ENCODE measurements at regions not wholly inside any gene's neighbourhood (a gene's known extent, or its start where the extent isn't known, plus 50 kb on each side); places are given as distances from the start of the nearest gene placed in this dataset.
"Not testable (repeated sequence)": the region's sequence is repeated elsewhere in the genome, so short reads cannot be mapped to it uniquely, and the experiment has no call there.

- Histone ChIP-seq H4K20me1 (ENCODE audit: insufficient read depth, low read depth, low read length) (no peaks in the 10 kb centered on the region), H3K9me2 (replicated peaks; ENCODE audit: insufficient read depth, low read length) (no peaks in the 10 kb centered on the region)
- no peak for DNase-seq
These were observed 589.8 kb upstream of the CYLC2 start for GRCh38 chr9:102405218-102405867.

DNA sequence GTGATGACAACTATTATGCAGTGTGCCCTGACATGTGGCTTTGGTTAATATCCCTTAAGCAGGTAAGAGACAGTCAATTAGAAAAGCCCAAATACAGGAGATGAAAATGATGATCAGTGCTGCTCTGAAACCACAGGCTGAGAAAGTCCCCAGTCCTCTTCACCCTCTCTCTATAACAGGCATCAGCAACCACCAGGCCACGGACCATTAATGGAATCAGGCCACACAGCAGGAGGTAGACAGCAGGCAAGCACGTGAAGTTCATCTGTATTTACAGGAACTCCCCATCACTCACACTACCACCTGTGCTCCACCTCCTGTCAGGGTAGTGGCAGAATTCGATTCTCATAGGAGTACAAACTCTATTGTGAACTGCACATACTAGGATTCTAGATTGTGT is 591.6 kb upstream of the CYLC2 start:
- H4K20me1 ChIP-seq (ENCODE audit: insufficient read depth, low read depth, low read length) = no peaks in the 10 kb centered on the region
- no peak overlapping the region for H3K4me3 ChIP-seq (ENCODE audit: low read length)
- H2AFZ ChIP-seq (ENCODE audit: low read length) = no peak overlapping the region
- H3K79me2 ChIP-seq (ENCODE audit: low read length) = no peaks in the 10 kb centered on the region
- H3K9ac ChIP-seq (ENCODE audit: low read length) = no peak overlapping the region
- H3K9me2 ChIP-seq (replicated peaks; ENCODE audit: insufficient read depth, low read length) = no peaks in the 10 kb centered on the region
- H3K9me3 ChIP-seq (ENCODE audit: low read length) = peaks cover 11% of the 10 kb centered on the region
- H3K4me1 ChIP-seq (ENCODE audit: low read length) = no peaks in the 10 kb centered on the region
- no peaks in the 10 kb centered on the region for H3K27me3 ChIP-seq (ENCODE audit: low read length)
- no peak overlapping the region for H3K4me2 ChIP-seq (ENCODE audit: low read depth, low read length, poor library complexity, severe bottlenecking)
- no peak for DNase-seq
- H3K36me3 ChIP-seq (ENCODE audit: insufficient read depth, low read length) = no peaks in the 10 kb centered on the region
- no peak overlapping the region for H3K27ac ChIP-seq (ENCODE audit: low read length)

More at GRCh38 chr9:102405218-102405867, 589.8 kb upstream of the CYLC2 start:
- Histone ChIP-seq H3K27me3 (ENCODE audit: low read length) (no peaks in the 10 kb centered on the region), H3K9ac (ENCODE audit: low read length) (no peak overlapping the region), H3K36me3 (ENCODE audit: insufficient read depth, low read length) (no peaks in the 10 kb centered on the region), H3K4me2 (ENCODE audit: low read depth, low read length, poor library complexity, severe bottlenecking) (no peak overlapping the region), H3K4me1 (ENCODE audit: low read length) (no peaks in the 10 kb centered on the region), H3K27ac (ENCODE audit: low read length) (no peak overlapping the region), H3K4me3 (ENCODE audit: low read length) (no peak overlapping the region), H3K9me3 (ENCODE audit: low read length) (peaks cover 14% of the 10 kb centered on the region), H3K79me2 (ENCODE audit: low read length) (no peaks in the 10 kb centered on the region), H2AFZ (ENCODE audit: low read length) (no peak overlapping the region)

- Histone ChIP-seq H3K9ac (ENCODE audit: low read length) (no peak overlapping the region), H3K27ac (ENCODE audit: low read length) (no peak overlapping the region), H3K4me1 (ENCODE audit: low read length) (no peaks in the 10 kb centered on the region), H3K9me2 (replicated peaks; ENCODE audit: insufficient read depth, low read length) (no peaks in the 10 kb centered on the region), H3K4me2 (ENCODE audit: low read depth, low read length, poor library complexity, severe bottlenecking) (no peak overlapping the region), H4K20me1 (ENCODE audit: insufficient read depth, low read depth, low read length) (no peaks in the 10 kb centered on the region), H3K9me3 (ENCODE audit: low read length) (peaks cover 24% of the 10 kb centered on the region), H3K27me3 (ENCODE audit: low read length) (no peaks in the 10 kb centered on the region), H3K79me2 (ENCODE audit: low read length) (no peaks in the 10 kb centered on the region), H3K36me3 (ENCODE audit: insufficient read depth, low read length) (no peaks in the 10 kb centered on the region), H3K4me3 (ENCODE audit: low read length) (no peak overlapping the region), H2AFZ (ENCODE audit: low read length) (no peak overlapping the region)
- DNase-seq = no peak
These were observed 596.9 kb upstream of the CYLC2 start for GRCh38 chr9:102398205-102398604.

- not testable (repeated sequence) for H3K4me2 ChIP-seq (ENCODE audit: low read depth, low read length, poor library complexity, severe bottlenecking); DNase-seq; H3K27me3 ChIP-seq (ENCODE audit: low read length); H3K36me3 ChIP-seq (ENCODE audit: insufficient read depth, low read length); H3K4me3 ChIP-seq (ENCODE audit: low read length); H4K20me1 ChIP-seq (ENCODE audit: insufficient read depth, low read depth, low read length); H3K27ac ChIP-seq (ENCODE audit: low read length); H3K9me2 ChIP-seq (replicated peaks; ENCODE audit: insufficient read depth, low read length); H3K9ac ChIP-seq (ENCODE audit: low read length); H3K79me2 ChIP-seq (ENCODE audit: low read length); H3K4me1 ChIP-seq (ENCODE audit: low read length); H2AFZ ChIP-seq (ENCODE audit: low read length)
- peaks cover 22% of the 10 kb centered on the region for H3K9me3 ChIP-seq (ENCODE audit: low read length)
These were observed 609.5 kb upstream of the CYLC2 start for GRCh38 chr9:102385620-102386019.

- Histone ChIP-seq H3K4me2 (ENCODE audit: low read depth, low read length, poor library complexity, severe bottlenecking) (no peak overlapping the region), H3K36me3 (ENCODE audit: insufficient read depth, low read length) (no peaks in the 10 kb centered on the region), H3K9me3 (ENCODE audit: low read length) (peaks cover 13% of the 10 kb centered on the region), H3K27me3 (ENCODE audit: low read length) (no peaks in the 10 kb centered on the region), H2AFZ (ENCODE audit: low read length) (no peak overlapping the region), H4K20me1 (ENCODE audit: insufficient read depth, low read depth, low read length) (no peaks in the 10 kb centered on the region), H3K4me3 (ENCODE audit: low read length) (no peak overlapping the region), H3K4me1 (ENCODE audit: low read length) (no peaks in the 10 kb centered on the region), H3K27ac (ENCODE audit: low read length) (no peak overlapping the region), H3K9ac (ENCODE audit: low read length) (no peak overlapping the region), H3K9me2 (replicated peaks; ENCODE audit: insufficient read depth, low read length) (no peaks in the 10 kb centered on the region), H3K79me2 (ENCODE audit: low read length) (no peaks in the 10 kb centered on the region)
- no peak for DNase-seq
These were observed 624.2 kb upstream of the GRIN3A start for GRCh38 chr9:102362470-102363132.

- H3K9ac ChIP-seq (ENCODE audit: low read length) = no peak overlapping the region
- no peak for DNase-seq
- no peaks in the 10 kb centered on the region for H3K4me1 ChIP-seq (ENCODE audit: low read length)
- H3K9me2 ChIP-seq (replicated peaks; ENCODE audit: insufficient read depth, low read length) = no peaks in the 10 kb centered on the region
- no peaks in the 10 kb centered on the region for H3K79me2 ChIP-seq (ENCODE audit: low read length)
- no peak overlapping the region for H3K4me2 ChIP-seq (ENCODE audit: low read depth, low read length, poor library complexity, severe bottlenecking)
- no peaks in the 10 kb centered on the region for H3K36me3 ChIP-seq (ENCODE audit: insufficient read depth, low read length)
- no peaks in the 10 kb centered on the region for H4K20me1 ChIP-seq (ENCODE audit: insufficient read depth, low read depth, low read length)
- peaks cover 7% of the 10 kb centered on the region for H3K9me3 ChIP-seq (ENCODE audit: low read length)
- H3K27me3 ChIP-seq (ENCODE audit: low read length) = no peaks in the 10 kb centered on the region
- no peak overlapping the region for H3K27ac ChIP-seq (ENCODE audit: low read length)
- H3K4me3 ChIP-seq (ENCODE audit: low read length) = no peak overlapping the region
- no peak overlapping the region for H2AFZ ChIP-seq (ENCODE audit: low read length)
These were observed 622.4 kb upstream of the GRIN3A start for GRCh38 chr9:102360846-102361245.

- Histone ChIP-seq H3K9me3 (ENCODE audit: low read length) (peaks cover 7% of the 10 kb centered on the region), H3K4me2 (ENCODE audit: low read depth, low read length, poor library complexity, severe bottlenecking) (no peak overlapping the region), H3K27me3 (ENCODE audit: low read length) (no peaks in the 10 kb centered on the region), H3K9ac (ENCODE audit: low read length) (no peak overlapping the region), H3K9me2 (replicated peaks; ENCODE audit: insufficient read depth, low read length) (no peaks in the 10 kb centered on the region), H3K4me3 (ENCODE audit: low read length) (no peak overlapping the region), H4K20me1 (ENCODE audit: insufficient read depth, low read depth, low read length) (no peaks in the 10 kb centered on the region), H3K4me1 (ENCODE audit: low read length) (no peaks in the 10 kb centered on the region), H2AFZ (ENCODE audit: low read length) (no peak overlapping the region), H3K36me3 (ENCODE audit: insufficient read depth, low read length) (no peaks in the 10 kb centered on the region), H3K79me2 (ENCODE audit: low read length) (no peaks in the 10 kb centered on the region), H3K27ac (ENCODE audit: low read length) (no peak overlapping the region)
- no peak for DNase-seq
These were observed 617.5 kb upstream of the GRIN3A start for GRCh38 chr9:102355982-102356381.

DNA sequence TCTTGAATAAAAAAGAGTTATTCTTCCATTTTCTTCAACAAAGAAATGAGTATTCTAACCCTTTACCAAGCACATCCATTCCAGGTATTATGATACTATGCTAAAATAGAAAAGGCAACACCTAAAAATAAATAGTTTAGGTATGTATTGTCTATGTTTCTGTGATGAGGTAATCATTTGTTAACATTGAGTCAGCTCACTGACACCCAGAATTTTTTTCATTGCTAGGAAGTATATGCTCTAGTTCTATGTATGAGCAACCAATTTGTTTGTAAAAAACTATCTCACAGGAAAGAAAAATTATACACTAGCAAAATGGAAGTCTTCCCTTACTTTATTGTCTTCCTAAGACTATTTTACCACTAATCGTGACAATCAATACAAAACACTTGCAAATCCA is 615.6 kb upstream of the GRIN3A start:
- DNase-seq = no peak
- Histone ChIP-seq H3K4me2 (ENCODE audit: low read depth, low read length, poor library complexity, severe bottlenecking) (no peak overlapping the region), H3K9me3 (ENCODE audit: low read length) (peaks cover 10% of the 10 kb centered on the region), H3K4me1 (ENCODE audit: low read length) (no peaks in the 10 kb centered on the region), H3K27me3 (ENCODE audit: low read length) (no peaks in the 10 kb centered on the region), H2AFZ (ENCODE audit: low read length) (no peak overlapping the region), H3K9me2 (replicated peaks; ENCODE audit: insufficient read depth, low read length) (no peaks in the 10 kb centered on the region), H3K36me3 (ENCODE audit: insufficient read depth, low read length) (no peaks in the 10 kb centered on the region), H3K79me2 (ENCODE audit: low read length) (no peaks in the 10 kb centered on the region), H3K9ac (ENCODE audit: low read length) (no peak overlapping the region), H3K4me3 (ENCODE audit: low read length) (no peak overlapping the region), H4K20me1 (ENCODE audit: insufficient read depth, low read depth, low read length) (no peaks in the 10 kb centered on the region), H3K27ac (ENCODE audit: low read length) (no peak overlapping the region)
